HG02981 (cell line): ENCODE measurements at regions not wholly inside any gene's neighbourhood (a gene's known extent, or its start where the extent isn't known, plus 50 kb on each side); places are given as distances from the start of the nearest gene placed in this dataset.

Source experiments
- ATAC-seq: cut with Tn5 transposase; IDR thresholded peaks from one replicate; pipeline ENCODE4 v1.9.1; 2021; ENCODE audit warnings: mild to moderate bottlenecking, moderate library complexity; ENCODE audit not compliant: unreplicated experiment

- no peak for ATAC-seq
Measured at GRCh38 chr2:212945526-212945925, 205.9 kb downstream of the IKZF2 start.

GRCh38 chr2:212943351-212943750 lies 208.1 kb downstream of the IKZF2 start:
- no peak for ATAC-seq

- no peak for ATAC-seq
Measured at GRCh38 chr2:212941361-212941760, 210.1 kb downstream of the IKZF2 start.

- no peak for ATAC-seq
Measured at GRCh38 chr2:212940816-212941215, 210.6 kb downstream of the IKZF2 start.

GRCh38 chr2:212939777-212940531 lies 211.5 kb downstream of the IKZF2 start:
- ATAC-seq = no peak

- no peak for ATAC-seq
Measured at GRCh38 chr2:212938144-212938793, 213.1 kb downstream of the IKZF2 start.

- no peak for ATAC-seq
Measured at GRCh38 chr2:212936572-212936971, 214.8 kb downstream of the IKZF2 start.

GRCh38 chr2:212935752-212936151 lies 215.7 kb downstream of the IKZF2 start:
- ATAC-seq = no peak

GRCh38 chr2:212931271-212931670 lies 220.1 kb downstream of the IKZF2 start:
- ATAC-seq = no peak

GRCh38 chr2:212930556-212931260 lies 220.7 kb downstream of the IKZF2 start:
- ATAC-seq = no peak

- ATAC-seq = no peak
Measured at GRCh38 chr2:212929971-212930370, 221.4 kb downstream of the IKZF2 start.

GRCh38 chr2:212929116-212929515 lies 222.3 kb downstream of the IKZF2 start:
- ATAC-seq = peak; percentile 42

- no peak for ATAC-seq
Measured at GRCh38 chr2:212928681-212929080, 222.7 kb downstream of the IKZF2 start.

GRCh38 chr2:212926940-212927339 lies 224.5 kb downstream of the IKZF2 start:
- no peak for ATAC-seq

- no peak for ATAC-seq
Measured at GRCh38 chr2:212923393-212923792, 228.0 kb downstream of the IKZF2 start.

GRCh38 chr2:212922701-212923100 lies 228.7 kb downstream of the IKZF2 start:
- ATAC-seq = no peak

GRCh38 chr2:212921711-212922110 lies 229.7 kb downstream of the IKZF2 start:
- no peak for ATAC-seq

- ATAC-seq = no peak
Measured at GRCh38 chr2:212921061-212921460, 230.4 kb downstream of the IKZF2 start.

GRCh38 chr2:212919238-212919637 lies 232.2 kb downstream of the IKZF2 start:
- no peak for ATAC-seq

- no peak for ATAC-seq
Measured at GRCh38 chr2:212918336-212918735, 233.1 kb downstream of the IKZF2 start.

GRCh38 chr2:212915121-212915782 lies 236.2 kb downstream of the IKZF2 start:
- peak; percentile 75 for ATAC-seq
